ENCODE measurements at regions not wholly inside any gene's neighbourhood (a gene's known extent, or its start where the extent isn't known, plus 50 kb on each side); places are given as distances from the start of the nearest gene placed in this dataset.

DNA sequence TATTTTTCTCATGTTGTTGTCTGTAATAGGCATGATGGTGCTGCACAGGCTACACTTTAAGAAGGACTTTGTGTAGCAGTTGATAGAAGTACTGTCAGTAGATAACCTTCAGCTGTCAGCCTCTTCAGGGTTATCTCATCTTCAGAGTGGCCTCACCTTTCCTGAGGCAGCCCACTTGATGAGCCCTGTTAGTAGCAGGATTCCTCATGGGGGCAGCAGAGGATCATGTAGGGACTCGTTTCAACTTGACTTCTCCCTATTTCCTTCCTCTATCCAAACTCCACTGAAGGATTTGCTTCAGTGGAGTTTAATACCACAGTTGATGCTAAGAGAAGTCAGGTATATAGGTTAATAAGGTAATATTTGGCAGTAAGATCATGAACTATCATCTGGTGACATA, 530.3 kb upstream of the FSIP2 start:
- Histone ChIP-seq H3K27me3 (ENCODE audit: control insufficient read depth, insufficient read depth, low read length) (no peaks in the 10 kb centered on the region), H3K9ac (ENCODE audit: low read length) (no peak overlapping the region), H3K4me3 (ENCODE audit: low read length) (no peak overlapping the region), H3K9me3 (ENCODE audit: control insufficient read depth, low read depth, low read length) (no peaks in the 10 kb centered on the region), H3K36me3 (ENCODE audit: control insufficient read depth, low read depth, low read length) (no peaks in the 10 kb centered on the region), H3K4me1 (ENCODE audit: control insufficient read depth, low read depth, low read length) (no peaks in the 10 kb centered on the region), H3K27ac (ENCODE audit: low read length) (no peak overlapping the region)

DNA sequence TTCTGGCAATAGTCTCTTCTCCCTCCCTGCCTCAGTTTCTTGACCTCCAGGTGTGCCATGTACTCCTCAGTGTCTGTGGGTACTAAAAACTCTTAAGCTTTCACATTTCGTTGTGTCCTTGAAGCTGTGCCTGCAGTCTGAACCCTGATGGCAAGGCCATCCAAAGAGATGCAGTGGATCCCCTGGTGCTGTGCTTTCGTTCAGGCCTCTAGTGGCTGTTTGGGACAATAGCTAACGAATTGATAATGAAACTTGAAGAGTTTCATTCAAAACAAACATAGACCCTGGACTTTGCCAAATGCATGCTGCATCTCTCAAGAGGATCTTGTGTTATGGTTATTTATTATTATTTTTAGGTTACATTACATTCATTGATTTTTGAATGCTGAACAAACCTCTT, 523.1 kb upstream of the FSIP2 start:
- Histone ChIP-seq H3K9ac (ENCODE audit: low read length) (no peak overlapping the region), H3K36me3 (ENCODE audit: control insufficient read depth, low read depth, low read length) (no peaks in the 10 kb centered on the region), H3K27me3 (ENCODE audit: control insufficient read depth, insufficient read depth, low read length) (no peaks in the 10 kb centered on the region), H3K9me3 (ENCODE audit: control insufficient read depth, low read depth, low read length) (no peaks in the 10 kb centered on the region), H3K4me1 (ENCODE audit: control insufficient read depth, low read depth, low read length) (no peaks in the 10 kb centered on the region), H3K27ac (ENCODE audit: low read length) (no peak overlapping the region), H3K4me3 (ENCODE audit: low read length) (no peak overlapping the region)

DNA sequence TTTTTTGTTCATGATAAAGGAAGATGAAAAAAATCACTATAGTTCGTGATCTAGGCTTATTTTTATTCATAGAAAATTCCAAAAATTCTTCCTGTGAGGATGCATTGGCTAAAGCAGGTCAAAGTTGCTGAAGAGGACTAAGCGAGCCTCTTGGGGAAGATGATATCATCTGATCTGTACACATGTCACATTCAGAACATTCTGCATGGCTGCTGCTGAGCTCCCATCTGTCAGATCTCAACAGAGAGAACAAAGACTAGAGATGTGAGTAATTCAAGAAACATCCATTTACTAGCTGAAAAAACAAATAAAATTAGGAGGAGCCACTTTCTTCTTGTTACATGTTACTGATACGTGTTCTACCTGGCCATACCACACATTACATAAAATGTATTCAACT, 518.6 kb upstream of the FSIP2 start:
- H3K4me3 ChIP-seq (ENCODE audit: low read length) = no peak overlapping the region
- H3K36me3 ChIP-seq (ENCODE audit: control insufficient read depth, low read depth, low read length) = no peaks in the 10 kb centered on the region
- H3K9ac ChIP-seq (ENCODE audit: low read length) = no peak overlapping the region
- no peaks in the 10 kb centered on the region for H3K9me3 ChIP-seq (ENCODE audit: control insufficient read depth, low read depth, low read length)
- H3K27ac ChIP-seq (ENCODE audit: low read length) = no peak overlapping the region
- H3K4me1 ChIP-seq (ENCODE audit: control insufficient read depth, low read depth, low read length) = no peaks in the 10 kb centered on the region
- H3K27me3 ChIP-seq (ENCODE audit: control insufficient read depth, insufficient read depth, low read length) = no peaks in the 10 kb centered on the region

GRCh38 chr2:185222311-185222710, 516.3 kb upstream of the FSIP2 start:
- Histone ChIP-seq H3K9me3 (ENCODE audit: control insufficient read depth, low read depth, low read length) (no peaks in the 10 kb centered on the region), H3K4me3 (ENCODE audit: low read length) (no peak overlapping the region), H3K9ac (ENCODE audit: low read length) (no peak overlapping the region), H3K27me3 (ENCODE audit: control insufficient read depth, insufficient read depth, low read length) (no peaks in the 10 kb centered on the region), H3K36me3 (ENCODE audit: control insufficient read depth, low read depth, low read length) (no peaks in the 10 kb centered on the region), H3K4me1 (ENCODE audit: control insufficient read depth, low read depth, low read length) (no peaks in the 10 kb centered on the region), H3K27ac (ENCODE audit: low read length) (no peak overlapping the region)

DNA sequence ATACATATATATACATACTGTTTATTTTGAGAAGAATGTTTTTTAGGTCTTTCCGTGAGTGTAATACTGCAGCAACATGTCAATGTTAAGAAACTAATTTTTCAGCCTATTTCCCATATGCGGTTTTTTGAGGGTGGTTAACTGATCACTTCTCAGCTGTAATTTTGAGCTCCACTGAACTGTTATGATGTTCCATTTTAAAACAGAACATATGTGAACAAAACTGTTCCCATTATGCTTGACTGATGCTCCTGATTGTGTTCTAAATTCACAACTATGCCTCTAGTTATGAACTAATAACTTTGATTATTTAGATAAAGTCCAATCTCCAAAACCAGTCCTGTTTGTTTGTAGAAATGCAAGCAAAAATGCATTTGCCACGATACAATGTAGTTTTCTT, 511.2 kb upstream of the FSIP2 start:
- no peaks in the 10 kb centered on the region for H3K36me3 ChIP-seq (ENCODE audit: control insufficient read depth, low read depth, low read length)
- H3K27ac ChIP-seq (ENCODE audit: low read length) = no peak overlapping the region
- no peak overlapping the region for H3K9ac ChIP-seq (ENCODE audit: low read length)
- H3K9me3 ChIP-seq (ENCODE audit: control insufficient read depth, low read depth, low read length) = no peaks in the 10 kb centered on the region
- no peaks in the 10 kb centered on the region for H3K27me3 ChIP-seq (ENCODE audit: control insufficient read depth, insufficient read depth, low read length)
- no peak overlapping the region for H3K4me3 ChIP-seq (ENCODE audit: low read length)
- no peaks in the 10 kb centered on the region for H3K4me1 ChIP-seq (ENCODE audit: control insufficient read depth, low read depth, low read length)

GRCh38 chr2:185239491-185239890, 499.1 kb upstream of the FSIP2 start:
- no peak overlapping the region for H3K27ac ChIP-seq (ENCODE audit: low read length)
- H3K36me3 ChIP-seq (ENCODE audit: control insufficient read depth, low read depth, low read length) = no peaks in the 10 kb centered on the region
- H3K27me3 ChIP-seq (ENCODE audit: control insufficient read depth, insufficient read depth, low read length) = no peaks in the 10 kb centered on the region
- no peak overlapping the region for H3K4me3 ChIP-seq (ENCODE audit: low read length)
- no peak overlapping the region for H3K9ac ChIP-seq (ENCODE audit: low read length)
- no peaks in the 10 kb centered on the region for H3K4me1 ChIP-seq (ENCODE audit: control insufficient read depth, low read depth, low read length)
- no peaks in the 10 kb centered on the region for H3K9me3 ChIP-seq (ENCODE audit: control insufficient read depth, low read depth, low read length)

DNA sequence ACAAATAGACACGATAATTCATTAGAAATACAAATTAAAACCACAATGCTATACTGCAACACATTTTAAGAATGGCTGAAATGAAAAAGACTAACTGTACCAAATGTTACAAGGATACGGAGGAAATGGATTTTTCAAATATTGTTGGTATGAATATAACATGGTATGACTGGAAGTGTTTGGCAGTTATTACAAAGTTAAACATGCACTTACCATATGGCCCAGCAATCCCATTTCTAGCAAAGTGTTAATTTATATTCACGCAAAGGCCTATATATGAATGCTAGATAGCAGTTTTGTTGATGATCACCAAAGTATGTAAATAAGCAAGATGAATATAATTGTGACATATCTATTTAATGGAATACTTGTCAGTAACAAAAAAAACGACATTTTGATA, 497.8 kb upstream of the FSIP2 start:
- no peak overlapping the region for H3K27ac ChIP-seq (ENCODE audit: low read length)
- no peaks in the 10 kb centered on the region for H3K9me3 ChIP-seq (ENCODE audit: control insufficient read depth, low read depth, low read length)
- no peak overlapping the region for H3K9ac ChIP-seq (ENCODE audit: low read length)
- H3K4me3 ChIP-seq (ENCODE audit: low read length) = no peak overlapping the region
- no peaks in the 10 kb centered on the region for H3K4me1 ChIP-seq (ENCODE audit: control insufficient read depth, low read depth, low read length)
- no peaks in the 10 kb centered on the region for H3K27me3 ChIP-seq (ENCODE audit: control insufficient read depth, insufficient read depth, low read length)
- H3K36me3 ChIP-seq (ENCODE audit: control insufficient read depth, low read depth, low read length) = no peaks in the 10 kb centered on the region

- H3K9me3 ChIP-seq (ENCODE audit: control insufficient read depth, low read depth, low read length) = no peaks in the 10 kb centered on the region
- no peaks in the 10 kb centered on the region for H3K36me3 ChIP-seq (ENCODE audit: control insufficient read depth, low read depth, low read length)
- H3K27me3 ChIP-seq (ENCODE audit: control insufficient read depth, insufficient read depth, low read length) = no peaks in the 10 kb centered on the region
- H3K9ac ChIP-seq (ENCODE audit: low read length) = no peak overlapping the region
- no peaks in the 10 kb centered on the region for H3K4me1 ChIP-seq (ENCODE audit: control insufficient read depth, low read depth, low read length)
- H3K4me3 ChIP-seq (ENCODE audit: low read length) = no peak overlapping the region
- H3K27ac ChIP-seq (ENCODE audit: low read length) = no peak overlapping the region
These were observed 497.0 kb upstream of the FSIP2 start for GRCh38 chr2:185241556-185241955.

DNA sequence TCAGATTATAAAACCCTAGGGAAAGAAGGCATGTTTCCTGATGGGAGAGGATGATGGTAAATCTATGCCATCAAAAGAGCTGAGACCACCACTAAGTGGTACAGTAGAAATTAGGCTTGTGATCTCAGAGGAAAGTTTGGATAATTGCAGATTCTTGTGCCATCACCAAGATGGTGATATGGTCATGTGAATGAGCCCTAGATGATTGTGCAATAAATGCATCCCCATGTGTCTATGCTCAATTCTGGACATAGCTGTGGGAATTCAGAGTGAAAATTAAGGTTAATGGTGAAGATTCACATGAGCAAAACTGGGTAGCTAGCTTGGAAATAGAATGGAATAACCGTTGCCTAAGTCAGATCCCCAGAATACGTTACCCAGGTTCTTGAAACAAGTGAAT, 496.1 kb upstream of the FSIP2 start:
- Histone ChIP-seq H3K4me3 (ENCODE audit: low read length) (no peak overlapping the region), H3K9ac (ENCODE audit: low read length) (no peak overlapping the region), H3K27me3 (ENCODE audit: control insufficient read depth, insufficient read depth, low read length) (no peaks in the 10 kb centered on the region), H3K36me3 (ENCODE audit: control insufficient read depth, low read depth, low read length) (no peaks in the 10 kb centered on the region), H3K4me1 (ENCODE audit: control insufficient read depth, low read depth, low read length) (no peaks in the 10 kb centered on the region), H3K9me3 (ENCODE audit: control insufficient read depth, low read depth, low read length) (no peaks in the 10 kb centered on the region), H3K27ac (ENCODE audit: low read length) (no peak overlapping the region)

- no peaks in the 10 kb centered on the region for H3K4me1 ChIP-seq (ENCODE audit: control insufficient read depth, low read depth, low read length)
- no peak overlapping the region for H3K27ac ChIP-seq (ENCODE audit: low read length)
- H3K36me3 ChIP-seq (ENCODE audit: control insufficient read depth, low read depth, low read length) = no peaks in the 10 kb centered on the region
- H3K4me3 ChIP-seq (ENCODE audit: low read length) = no peak overlapping the region
- H3K9ac ChIP-seq (ENCODE audit: low read length) = no peak overlapping the region
- H3K9me3 ChIP-seq (ENCODE audit: control insufficient read depth, low read depth, low read length) = no peaks in the 10 kb centered on the region
- no peaks in the 10 kb centered on the region for H3K27me3 ChIP-seq (ENCODE audit: control insufficient read depth, insufficient read depth, low read length)
These were observed 493.4 kb upstream of the FSIP2 start for GRCh38 chr2:185245216-185245615.

- no peaks in the 10 kb centered on the region for H3K9me3 ChIP-seq (ENCODE audit: control insufficient read depth, low read depth, low read length)
- H3K4me3 ChIP-seq (ENCODE audit: low read length) = no peak overlapping the region
- no peaks in the 10 kb centered on the region for H3K36me3 ChIP-seq (ENCODE audit: control insufficient read depth, low read depth, low read length)
- H3K9ac ChIP-seq (ENCODE audit: low read length) = no peak overlapping the region
- no peaks in the 10 kb centered on the region for H3K27me3 ChIP-seq (ENCODE audit: control insufficient read depth, insufficient read depth, low read length)
- H3K4me1 ChIP-seq (ENCODE audit: control insufficient read depth, low read depth, low read length) = no peaks in the 10 kb centered on the region
- H3K27ac ChIP-seq (ENCODE audit: low read length) = no peak overlapping the region
These were observed 492.8 kb upstream of the FSIP2 start for GRCh38 chr2:185245806-185246205.

GRCh38 chr2:185246717-185247116, 491.9 kb upstream of the FSIP2 start:
- no peaks in the 10 kb centered on the region for H3K27me3 ChIP-seq (ENCODE audit: control insufficient read depth, insufficient read depth, low read length)
- no peak overlapping the region for H3K4me3 ChIP-seq (ENCODE audit: low read length)
- H3K4me1 ChIP-seq (ENCODE audit: control insufficient read depth, low read depth, low read length) = no peaks in the 10 kb centered on the region
- H3K9me3 ChIP-seq (ENCODE audit: control insufficient read depth, low read depth, low read length) = no peaks in the 10 kb centered on the region
- H3K9ac ChIP-seq (ENCODE audit: low read length) = no peak overlapping the region
- H3K27ac ChIP-seq (ENCODE audit: low read length) = no peak overlapping the region
- H3K36me3 ChIP-seq (ENCODE audit: control insufficient read depth, low read depth, low read length) = no peaks in the 10 kb centered on the region

DNA sequence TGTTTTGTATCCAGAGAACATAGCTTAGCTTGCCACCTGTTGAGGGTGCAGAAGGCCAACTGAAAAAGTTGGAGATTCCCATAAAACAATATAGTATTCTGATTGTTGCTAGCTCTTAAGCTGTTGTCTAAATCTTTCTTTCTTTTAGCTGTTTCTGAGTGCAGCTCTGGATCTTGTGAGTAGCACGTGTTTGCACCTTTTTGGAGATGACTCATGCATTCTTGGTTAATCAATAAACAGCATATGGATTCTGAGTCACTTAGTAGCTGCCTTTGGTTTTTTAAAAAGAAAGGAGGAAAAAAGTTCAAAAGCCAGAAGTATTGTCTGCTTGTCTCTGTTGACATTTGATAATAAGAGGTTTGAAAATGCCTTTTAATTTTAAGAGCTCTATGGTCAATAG, 483.0 kb upstream of the FSIP2 start:
- Histone ChIP-seq H3K27me3 (ENCODE audit: control insufficient read depth, insufficient read depth, low read length) (no peaks in the 10 kb centered on the region), H3K36me3 (ENCODE audit: control insufficient read depth, low read depth, low read length) (no peaks in the 10 kb centered on the region), H3K4me3 (ENCODE audit: low read length) (no peak overlapping the region), H3K27ac (ENCODE audit: low read length) (no peak overlapping the region), H3K4me1 (ENCODE audit: control insufficient read depth, low read depth, low read length) (no peaks in the 10 kb centered on the region), H3K9ac (ENCODE audit: low read length) (no peak overlapping the region), H3K9me3 (ENCODE audit: control insufficient read depth, low read depth, low read length) (no peaks in the 10 kb centered on the region)
